HTR-8/SVneo (cell line): ENCODE measurements at regions not wholly inside any gene's neighbourhood (a gene's known extent, or its start where the extent isn't known, plus 50 kb on each side); places are given as distances from the start of the nearest gene placed in this dataset.

Experiments
- DNase-seq: peaks from one replicate; pipeline ENCODE4 v3.0.0; 2011; ENCODE audit warnings: low spot score, mixed read lengths; ENCODE audit not compliant: insufficient read length
- FAIRE-seq: peaks from 2 replicates; lab custom pipeline; 2011; peaks lifted over from hg19 to GRCh38; lab: Jason Lieb, UNC

DNA sequence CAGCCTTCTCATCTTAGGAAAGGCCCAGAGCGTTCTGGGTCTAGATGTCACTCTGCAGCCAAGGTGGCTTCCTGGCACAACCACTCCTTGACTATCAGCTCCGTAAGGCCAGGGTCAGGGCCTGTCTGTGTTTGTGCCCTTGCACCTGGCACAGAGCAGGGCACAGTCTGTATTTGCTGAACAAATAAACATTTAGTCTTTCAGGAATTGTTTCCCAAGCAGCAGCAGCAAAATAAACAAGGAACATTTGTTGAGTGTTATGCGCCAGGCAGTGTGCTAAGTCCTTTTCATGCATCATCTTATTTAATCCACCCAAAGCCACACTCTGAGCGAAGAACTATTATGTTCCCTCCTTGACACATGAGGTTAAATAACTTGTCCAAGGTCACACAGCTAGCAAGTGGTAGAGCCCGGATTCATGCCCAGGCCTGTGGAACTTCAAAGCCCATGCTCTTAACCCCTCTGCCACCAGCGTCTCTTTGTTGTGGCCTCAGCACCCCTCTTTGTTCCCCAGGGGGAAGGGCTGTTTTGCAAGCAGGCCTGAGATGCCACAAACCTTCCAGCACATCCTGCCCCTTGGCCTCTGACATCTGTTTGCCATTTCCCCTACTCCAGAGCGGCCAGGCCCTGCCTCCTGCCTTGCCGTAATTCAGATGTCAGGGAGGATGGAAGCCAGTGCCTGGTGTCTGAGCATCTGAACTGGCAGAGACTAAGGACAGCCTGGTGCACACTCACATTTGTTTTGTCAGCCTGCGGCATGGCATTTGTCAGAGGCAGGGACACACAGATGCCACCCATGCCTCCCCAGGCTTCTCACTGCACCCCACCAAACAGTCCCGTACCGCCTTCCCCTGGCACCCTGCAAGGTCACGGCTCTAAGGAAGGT lies 325.8 kb upstream of the ZMIZ1 start:
- FAIRE-seq (no peak), DNase-seq (no peak)

DNA sequence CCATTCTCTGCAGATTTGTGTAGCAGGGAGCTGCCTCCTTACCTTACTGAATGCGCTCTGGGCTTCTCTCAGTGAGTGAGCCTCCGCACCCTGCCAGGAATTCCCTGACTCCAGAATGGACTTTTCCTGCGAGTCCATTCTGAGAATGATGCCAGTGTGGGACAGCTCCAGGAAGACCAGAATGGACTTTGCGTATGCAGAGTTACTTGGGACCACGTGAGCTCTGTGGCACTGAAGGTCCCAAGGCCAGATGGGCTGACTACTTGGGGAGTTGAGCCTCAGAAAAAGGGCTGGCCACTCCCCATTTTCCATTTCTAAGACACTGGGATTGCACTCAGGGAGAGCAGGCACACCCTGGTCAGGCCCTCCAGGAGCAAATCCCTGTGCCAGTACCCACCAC lies 324.7 kb upstream of the ZMIZ1 start:
- DNase-seq, result no peak
- no peak for FAIRE-seq

DNA sequence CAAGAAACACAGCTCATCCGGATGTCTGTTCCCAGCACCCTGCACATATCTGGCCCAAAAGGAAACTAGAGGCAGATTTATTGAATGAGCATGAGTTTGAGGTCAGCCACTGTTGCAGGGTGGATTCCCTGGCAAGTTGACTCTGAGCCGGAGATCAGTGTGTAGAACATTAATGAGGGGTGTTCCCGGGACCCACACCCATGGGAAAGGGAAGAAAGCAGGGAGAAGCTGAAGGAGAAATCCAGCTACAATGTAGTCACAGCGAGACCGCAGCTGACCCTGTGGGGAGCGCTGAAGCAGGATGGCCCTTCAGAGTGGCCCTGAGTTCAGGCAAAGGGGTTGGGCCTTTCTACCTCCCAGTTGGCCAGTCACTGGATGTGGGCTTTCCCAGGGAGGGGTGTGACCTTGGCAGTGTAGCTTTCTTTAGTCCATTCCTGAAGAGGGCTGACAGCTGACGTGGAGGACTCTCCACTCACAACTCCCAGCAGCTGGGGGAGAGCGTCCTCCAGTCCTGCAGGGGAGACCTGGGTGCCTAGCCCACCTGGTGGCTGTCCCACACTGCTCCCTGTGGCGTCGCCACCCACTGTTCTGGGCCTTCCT lies 324.2 kb upstream of the ZMIZ1 start:
- FAIRE-seq, result no peak
- no peak for DNase-seq

DNA sequence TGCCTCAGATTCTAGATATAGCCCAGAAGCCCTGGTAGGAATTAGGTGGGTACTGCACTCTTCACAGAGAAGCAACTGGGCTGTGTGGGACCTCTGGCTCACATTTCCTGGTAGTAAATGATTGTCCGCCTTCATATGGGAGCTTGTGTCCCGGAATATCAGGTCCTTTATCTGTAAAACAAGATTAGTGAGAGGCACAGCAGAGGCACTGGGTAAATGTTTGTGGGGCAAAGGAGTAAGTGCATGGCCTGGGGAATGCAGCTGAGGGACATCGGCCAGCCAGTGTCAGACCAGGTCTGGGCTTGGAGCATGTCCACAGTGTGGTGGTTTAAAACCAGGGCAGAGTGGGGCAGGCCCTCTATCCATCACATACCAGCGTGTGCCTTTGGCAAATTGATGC lies 323.3 kb upstream of the ZMIZ1 start:
- FAIRE-seq (no peak), DNase-seq (no peak)

DNA sequence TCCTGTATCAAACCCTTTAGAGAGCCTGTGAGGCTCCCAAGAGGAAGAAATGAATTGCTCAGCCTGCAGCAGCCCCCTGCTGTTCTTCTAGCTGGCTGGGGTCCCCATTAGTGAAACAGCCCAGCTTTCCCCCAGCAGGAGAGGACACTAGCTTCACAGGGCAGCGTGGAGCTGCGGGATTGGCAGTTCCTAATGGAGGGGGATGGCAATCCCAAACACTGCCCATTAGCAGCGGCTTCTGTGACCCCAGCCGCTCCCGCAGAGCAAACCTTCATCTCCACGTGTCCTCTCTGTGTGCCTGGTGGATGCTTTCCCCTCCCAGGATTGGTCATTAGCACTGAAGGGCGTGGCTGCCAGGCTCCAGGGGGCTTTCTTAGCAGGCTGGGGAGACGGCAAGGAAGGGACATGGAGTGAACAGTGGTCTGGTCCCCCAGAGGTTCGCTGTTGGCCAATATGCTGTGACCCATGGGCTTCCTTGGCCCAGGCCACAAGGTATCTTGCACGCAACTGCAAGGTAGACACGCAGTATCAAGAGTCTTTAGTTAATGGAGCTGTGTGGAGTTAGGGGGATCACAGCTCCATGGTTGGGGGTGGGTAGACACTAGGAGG lies 322.5 kb upstream of the ZMIZ1 start:
- FAIRE-seq (no peak), DNase-seq (no peak)

DNA sequence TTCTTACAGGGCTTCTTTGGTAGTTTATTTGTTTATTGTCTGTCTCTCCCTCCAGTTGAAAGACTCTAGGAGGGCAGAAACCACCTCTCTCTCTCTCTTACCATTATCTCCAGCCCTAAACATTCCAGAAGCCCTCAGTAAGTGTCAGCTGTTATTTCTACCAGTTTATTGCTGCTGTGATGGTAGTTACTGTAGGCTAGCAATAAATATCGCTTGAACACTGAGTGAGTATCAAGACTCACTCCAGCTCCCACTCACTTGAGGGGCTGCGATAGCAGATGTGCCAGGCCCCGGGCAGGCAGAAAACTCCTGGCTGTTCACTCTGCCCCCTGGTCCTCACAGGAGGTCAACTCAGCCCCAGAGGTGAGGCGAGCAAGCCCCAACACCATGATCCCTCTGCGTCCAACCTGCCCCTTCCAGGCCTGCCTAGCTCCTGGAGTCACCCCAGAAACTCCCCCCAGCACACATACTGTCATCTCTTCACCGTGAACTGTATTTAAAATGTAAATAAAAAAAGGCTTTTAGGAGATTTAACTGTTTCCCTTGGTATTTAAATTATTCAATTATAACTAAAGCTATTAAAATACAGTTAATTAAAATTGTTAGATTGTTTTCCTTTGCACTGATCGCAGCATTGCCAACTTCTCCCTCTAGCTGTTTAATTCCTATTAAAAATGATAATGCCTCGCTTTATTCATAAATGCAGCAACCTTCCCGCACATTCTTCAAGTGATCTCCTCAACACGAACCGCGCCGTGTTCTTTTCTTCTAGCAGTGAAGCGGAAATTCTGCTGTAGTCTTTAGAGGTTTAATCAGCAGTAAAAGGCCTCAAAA lies 321.1 kb upstream of the ZMIZ1 start:
- DNase-seq (no peak), FAIRE-seq (no peak)

DNA sequence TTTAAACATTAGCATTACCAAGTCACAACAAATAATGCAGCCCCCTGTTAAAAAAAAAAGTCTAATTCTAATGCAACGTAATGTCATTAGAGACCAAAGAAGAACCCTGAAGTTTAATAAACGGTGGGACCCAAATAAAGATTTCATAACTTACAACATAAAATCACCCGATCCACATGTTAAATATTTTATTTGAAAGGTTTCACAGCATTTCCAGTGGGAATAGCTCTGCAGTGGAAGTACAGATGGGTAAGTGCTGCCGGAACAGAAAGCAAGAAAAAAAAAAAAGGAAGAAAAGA lies 320.6 kb upstream of the ZMIZ1 start:
- FAIRE-seq (no peak), DNase-seq (no peak)

DNA sequence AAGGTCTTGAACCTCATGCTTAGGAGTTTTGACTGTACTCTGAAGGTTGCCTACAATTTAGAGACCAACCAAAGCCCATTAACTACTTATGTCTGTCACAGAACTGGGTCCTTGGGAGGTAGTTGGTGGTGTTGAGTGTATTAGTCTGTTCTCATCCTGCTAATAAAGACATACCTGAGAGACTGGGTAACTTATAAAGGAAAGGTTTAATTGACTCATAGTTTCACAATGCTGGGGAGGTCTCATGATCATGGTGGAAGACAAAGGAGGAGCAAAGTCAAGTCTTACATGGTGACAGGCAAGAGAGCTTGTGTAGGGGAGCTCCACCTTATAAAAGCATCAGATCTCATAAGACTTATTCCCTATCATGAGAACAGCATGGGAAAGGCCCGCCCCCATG lies 319.6 kb upstream of the ZMIZ1 start:
- no peak for DNase-seq
- no peak for FAIRE-seq

DNA sequence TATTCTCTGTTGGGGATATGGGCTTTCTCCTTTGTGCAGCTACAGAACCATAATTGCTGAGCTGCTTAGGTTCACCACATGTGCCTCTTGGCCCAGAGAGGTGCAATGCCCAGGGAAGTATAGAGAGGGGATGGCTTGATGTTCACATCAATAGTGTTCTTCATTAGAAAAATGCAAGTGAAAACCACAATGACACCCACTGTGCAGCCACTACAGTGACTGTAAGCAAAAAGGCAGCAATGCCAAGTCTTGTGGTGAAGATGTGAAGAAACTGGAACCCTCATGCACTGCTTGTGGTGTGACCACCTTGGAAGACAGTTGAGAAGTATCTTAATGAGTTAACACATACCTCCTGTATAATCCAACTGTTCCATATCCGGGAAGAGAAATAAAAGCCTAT lies 318.9 kb upstream of the ZMIZ1 start:
- DNase-seq (no peak), FAIRE-seq (no peak)

DNA sequence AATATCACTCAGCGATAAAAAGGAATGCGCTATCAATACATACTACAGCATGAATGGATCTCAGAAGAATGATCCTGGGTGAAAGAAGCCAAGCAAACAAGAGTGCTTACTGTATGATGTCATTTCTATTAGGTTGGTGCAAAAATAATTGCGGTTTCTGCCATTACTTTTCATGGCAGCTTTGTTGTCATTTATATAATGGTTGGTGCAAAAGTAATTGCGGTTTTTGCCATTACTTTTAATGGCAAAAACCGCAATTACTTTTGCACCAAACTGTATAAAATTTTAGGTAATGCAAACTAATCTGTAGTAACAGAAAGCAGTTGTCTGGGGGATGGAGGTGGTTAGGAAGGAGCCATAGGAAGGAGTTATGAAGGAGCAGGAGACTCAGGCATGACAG lies 318.3 kb upstream of the ZMIZ1 start:
- no peak for FAIRE-seq
- DNase-seq, result no peak

DNA sequence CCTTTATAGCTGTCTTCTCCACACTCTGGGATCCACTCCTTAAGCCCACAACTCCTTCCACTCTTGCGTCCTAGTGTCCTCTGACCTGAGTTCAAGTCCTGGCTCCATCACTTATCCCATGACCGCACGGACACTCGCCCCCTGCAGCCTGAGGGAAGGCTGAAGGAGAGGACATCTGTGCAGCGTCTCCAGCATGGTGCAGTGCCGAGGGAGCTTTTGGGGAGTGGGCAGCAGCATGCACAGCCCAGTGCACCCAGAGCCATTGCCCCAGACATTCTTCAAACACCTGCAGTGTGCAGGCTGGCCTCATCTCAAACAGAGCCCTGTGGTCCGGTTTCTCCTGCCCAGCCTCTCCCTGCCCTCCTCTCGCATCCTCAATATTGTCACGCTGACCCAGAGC lies 317.1 kb upstream of the ZMIZ1 start:
- FAIRE-seq, result no peak

DNA sequence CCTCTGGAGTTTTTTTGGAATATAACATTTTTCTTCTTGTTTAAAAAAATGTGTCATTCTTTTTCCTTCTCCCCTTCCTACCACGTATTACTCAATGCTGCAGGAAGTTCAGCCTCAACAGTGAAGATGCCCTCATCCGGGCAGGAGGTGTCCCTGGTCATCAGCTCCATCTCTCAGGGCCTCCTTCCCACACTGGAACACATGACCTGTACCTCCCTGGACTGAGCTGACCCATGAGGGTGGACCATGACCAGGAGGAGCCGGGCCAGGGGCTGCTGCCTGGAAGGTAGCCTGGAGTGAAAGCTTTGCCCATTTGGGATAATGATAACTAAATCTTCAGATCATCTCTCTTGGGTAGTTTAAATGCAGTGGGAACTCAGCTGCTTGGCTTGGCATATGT lies 316.5 kb upstream of the ZMIZ1 start:
- FAIRE-seq, result no peak
- no peak for DNase-seq

More for the DNA sequence above, 317.1 kb upstream of the ZMIZ1 start:
- no peak for DNase-seq

DNA sequence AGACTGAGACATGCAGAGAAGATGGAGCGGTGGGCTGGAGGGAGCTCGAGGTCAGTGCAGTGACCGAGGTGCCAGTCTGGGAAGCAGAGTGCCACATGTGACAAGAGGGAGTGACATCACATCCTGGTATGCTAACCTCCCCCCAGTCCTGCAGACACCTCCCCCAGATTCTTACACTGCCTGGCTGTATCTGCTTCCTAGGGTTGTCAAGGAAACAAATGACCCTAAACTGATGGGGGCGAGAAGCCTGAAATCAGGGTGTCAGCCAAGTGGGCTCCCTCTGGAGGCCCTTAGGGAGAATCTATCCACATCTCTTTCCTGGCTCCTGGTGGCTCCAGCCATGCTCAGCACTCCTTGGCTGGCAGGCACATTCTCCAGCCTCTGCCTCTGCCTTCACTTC lies 316.1 kb upstream of the ZMIZ1 start:
- no peak for DNase-seq

DNA sequence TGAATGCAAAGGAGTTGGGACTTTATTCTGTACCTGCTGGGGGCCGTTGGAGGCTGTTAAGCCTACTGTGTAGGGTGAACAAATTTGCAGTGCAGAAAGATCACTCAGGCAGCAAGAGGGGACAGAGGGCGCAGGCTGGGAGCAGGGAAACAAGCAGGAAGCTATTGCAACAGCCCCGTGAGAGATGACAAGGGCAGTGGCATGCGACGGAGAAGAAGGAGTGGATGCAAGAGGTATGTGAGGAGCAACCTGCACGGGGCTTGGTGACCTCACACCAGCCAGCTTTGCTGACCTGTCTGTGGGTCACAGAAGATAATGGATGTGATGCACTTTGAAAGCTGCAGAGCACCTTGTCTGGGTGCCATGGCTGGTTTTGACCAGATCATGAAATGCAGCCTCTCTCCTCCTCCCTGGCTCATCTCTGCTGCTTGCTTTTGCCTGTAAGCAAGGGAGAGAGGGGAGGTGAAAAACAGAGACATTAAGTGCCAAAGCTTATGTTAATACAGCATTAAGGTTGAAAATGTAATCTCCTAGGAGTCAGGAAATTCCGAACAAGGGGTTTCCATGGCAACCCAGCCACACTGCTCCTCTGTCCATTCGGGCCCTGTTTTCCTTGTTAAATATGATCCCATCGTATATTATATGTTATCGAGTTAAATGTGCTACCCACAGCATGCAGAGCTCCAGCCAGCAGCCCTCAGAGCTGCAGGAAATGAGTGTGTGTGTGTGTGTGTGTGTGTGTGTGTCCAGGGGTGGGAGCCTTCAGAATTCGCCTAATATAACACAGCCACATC lies 314.3 kb upstream of the ZMIZ1 start:
- FAIRE-seq, result no peak

More for the DNA sequence above, 316.1 kb upstream of the ZMIZ1 start:
- FAIRE-seq, result no peak

DNA sequence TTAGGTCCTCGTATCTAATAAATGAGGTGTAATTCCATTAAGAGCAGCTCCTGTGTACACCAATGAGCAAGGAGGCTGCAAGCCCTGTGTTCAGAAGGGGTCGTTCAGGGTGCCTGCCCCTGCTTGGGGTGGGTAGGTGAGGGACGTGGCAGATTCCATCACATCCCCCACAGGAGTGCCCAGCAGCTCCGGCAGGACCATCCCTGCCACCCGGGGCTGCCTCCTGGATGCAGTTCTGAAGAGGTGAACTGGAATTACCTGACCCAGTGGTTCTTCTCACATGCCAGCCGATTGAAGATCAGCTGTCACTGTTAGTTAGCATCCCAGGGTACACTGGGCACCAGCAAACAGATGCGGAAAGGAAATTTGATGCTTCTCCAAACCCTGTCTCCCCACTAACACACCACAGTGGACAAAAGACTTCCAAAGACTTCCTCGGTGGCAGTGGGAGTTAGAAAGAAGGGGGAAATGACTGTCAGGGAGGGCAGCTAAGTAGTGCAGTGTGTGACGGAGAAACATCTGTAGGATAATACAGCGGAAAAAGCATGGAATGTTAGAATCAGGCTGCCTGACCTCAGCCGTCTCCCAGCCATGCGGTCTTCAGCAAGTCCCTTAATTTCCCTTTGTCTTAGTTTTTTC lies 313.6 kb upstream of the ZMIZ1 start:
- FAIRE-seq, result no peak
- no peak for DNase-seq

More for the DNA sequence above, 314.3 kb upstream of the ZMIZ1 start:
- no peak for DNase-seq

DNA sequence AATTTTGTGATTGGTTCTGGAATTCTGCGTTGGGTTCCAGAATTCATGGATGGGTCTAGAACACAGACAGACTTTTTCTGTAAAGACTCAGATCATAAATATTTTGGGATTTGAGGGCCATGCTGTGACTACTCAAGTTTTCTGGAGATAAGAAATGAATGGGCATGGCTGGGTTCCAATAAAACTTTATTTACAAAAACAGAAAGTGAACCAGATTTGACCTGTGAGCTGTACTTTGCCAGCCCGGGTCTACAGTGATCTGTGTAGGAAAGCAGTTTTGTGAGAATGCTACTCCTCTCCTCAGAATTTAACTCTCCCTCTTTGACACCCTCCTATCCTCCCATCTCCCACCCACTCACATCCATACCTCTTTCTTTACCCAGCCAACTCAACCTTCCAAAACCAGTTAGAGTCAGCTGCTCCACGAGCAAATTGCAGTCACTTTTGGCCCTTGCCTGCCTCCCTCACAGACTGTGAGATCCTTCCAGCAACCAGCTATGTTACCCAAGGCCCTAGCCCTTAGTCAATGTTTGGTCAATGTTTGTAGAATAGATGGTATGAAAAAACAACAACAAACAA lies 312.8 kb upstream of the ZMIZ1 start:
- no peak for FAIRE-seq
- DNase-seq, result no peak

DNA sequence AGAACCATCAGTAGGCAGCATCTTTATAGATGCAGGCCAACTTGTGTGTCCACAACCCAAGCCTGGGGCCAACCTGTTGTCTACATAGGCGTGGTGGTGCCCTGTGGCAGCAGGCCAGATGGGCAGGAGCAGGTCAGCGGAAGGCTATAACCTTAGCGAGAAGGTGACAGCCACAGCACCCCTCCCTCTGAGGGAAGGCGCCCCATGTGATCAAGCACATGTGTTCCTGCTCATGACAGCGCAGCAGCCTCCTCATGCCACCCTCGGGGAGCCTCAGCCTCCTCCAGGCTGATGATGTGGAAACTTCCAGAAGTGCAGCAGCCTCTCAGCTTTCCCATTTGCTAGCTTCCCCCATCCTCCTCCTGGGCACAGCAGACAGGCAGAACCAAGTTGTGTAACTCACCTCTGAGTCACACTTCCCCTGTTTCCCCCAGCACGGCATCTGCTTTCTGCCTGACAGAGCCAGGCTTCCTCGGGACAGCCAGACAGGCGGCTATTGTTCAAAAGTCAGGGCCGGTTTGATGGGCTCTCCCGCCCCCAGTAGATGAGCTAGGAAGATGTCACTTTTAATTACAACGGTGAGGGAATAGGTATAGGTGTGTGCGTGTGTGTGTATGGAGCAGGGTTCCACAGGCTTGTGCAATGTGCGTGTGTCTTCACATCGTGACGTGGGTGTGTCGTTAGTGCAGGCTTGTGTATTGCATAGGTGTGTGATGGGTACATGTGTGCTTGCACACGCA lies 312.0 kb upstream of the ZMIZ1 start:
- peak; percentile 97 for FAIRE-seq

DNA sequence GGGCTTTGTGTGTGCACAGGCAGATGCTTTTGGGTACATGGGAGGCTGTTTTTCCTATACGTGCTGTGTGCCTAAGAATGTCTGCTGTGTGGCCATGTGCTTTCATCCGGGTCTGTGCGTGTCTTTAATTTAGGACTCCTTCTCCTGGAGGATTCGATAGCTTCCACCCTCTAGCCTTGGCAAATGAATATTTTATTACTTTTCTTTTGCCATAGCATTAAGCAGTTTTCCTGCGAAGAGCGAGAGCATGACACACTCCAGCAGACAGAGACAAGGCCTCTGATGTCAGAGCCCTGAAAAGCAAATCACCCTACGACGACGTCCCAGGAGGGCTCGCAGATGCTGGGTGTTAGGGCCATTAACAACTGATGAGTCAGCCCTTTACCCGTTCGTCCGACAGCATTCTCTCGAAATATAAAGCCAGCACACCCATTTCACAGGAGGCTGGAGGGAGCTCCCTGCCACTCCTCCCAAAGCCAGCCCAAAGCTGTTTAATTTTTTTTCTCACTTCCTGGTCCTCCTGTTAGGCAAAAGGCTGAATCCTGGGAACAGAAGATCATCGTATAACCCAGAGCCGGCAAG lies 311.3 kb upstream of the ZMIZ1 start:
- DNase-seq (no peak), FAIRE-seq (no peak)

More for the DNA sequence above, 312.0 kb upstream of the ZMIZ1 start:
- DNase-seq, result peak; percentile 95
